ENCODE measurements at regions not wholly inside any gene's neighbourhood (a gene's known extent, or its start where the extent isn't known, plus 50 kb on each side); places are given as distances from the start of the nearest gene placed in this dataset.

DNA sequence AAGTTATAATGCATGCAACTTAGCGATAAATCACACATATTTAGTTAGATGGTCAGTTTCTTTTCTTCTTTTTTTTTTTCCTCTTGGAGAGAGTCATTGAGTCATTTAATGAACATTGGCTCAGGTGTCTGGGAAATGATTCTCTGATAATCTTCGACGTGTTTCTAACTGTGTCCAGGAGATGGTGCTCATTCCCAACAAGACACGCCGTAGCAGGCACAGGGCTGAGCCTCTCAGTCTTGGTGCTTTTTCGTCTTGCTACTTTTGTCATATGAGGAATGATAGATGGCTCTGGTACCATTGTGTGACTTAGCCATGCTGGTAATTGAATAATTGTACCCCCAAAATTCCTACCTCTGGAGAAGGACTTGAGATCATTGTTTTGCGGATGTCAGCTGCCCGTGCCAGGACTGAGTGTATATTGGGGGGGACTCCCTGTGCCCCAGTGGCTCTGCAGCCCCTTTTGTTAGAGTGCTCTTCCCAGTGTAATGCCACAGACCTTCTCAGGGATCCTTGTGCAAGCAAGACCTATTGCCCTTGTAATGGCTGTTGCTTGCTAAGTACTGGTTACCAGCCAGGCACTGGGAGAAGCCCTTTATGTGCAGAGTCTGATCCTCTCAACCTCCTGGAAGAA, 107.6 kb upstream of the CYRIA start:
- POLR2A ChIA-PET: no interaction called here

DNA sequence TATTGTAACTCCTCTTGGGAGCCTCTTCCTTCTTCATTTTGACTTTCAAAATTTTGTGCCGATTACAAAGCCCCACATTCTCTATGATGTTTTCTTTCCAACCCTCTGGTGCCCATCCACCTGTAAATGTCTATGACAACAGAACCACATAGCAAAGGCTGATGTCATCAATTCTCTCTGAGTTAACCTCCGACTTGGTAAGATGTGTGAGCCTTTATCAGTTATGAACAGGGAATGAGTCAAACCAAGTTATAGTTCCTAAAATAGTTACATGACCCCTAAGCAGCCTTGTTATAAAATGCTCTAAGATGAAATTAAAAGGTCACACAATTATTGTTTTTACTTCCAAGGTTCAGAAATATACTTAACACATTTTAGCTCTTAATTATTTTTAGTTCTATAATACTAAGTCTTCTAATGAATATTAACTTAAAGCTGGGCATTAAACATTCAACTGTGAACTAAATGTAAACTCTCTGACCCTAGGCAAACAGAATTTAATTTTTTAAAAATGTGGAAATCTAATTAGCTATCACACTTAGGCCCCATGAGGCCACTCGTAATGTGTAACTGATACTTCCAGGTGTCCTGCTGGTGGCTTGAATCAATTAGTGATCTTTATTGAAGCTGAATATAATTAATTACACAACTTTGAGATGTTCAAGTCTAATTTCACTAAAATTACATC, 102.3 kb upstream of the CYRIA start:
- CTCF ChIA-PET: interaction anchor here (1.6 kb wide), 1 partner anchor 11 kb away, joined by 7 read pairs; no protein-coding TSS in a partner anchor
- no peak for DNase-seq (ENCODE audit: low read depth, low spot score)
- TF ChIP-seq, protein P1, sequence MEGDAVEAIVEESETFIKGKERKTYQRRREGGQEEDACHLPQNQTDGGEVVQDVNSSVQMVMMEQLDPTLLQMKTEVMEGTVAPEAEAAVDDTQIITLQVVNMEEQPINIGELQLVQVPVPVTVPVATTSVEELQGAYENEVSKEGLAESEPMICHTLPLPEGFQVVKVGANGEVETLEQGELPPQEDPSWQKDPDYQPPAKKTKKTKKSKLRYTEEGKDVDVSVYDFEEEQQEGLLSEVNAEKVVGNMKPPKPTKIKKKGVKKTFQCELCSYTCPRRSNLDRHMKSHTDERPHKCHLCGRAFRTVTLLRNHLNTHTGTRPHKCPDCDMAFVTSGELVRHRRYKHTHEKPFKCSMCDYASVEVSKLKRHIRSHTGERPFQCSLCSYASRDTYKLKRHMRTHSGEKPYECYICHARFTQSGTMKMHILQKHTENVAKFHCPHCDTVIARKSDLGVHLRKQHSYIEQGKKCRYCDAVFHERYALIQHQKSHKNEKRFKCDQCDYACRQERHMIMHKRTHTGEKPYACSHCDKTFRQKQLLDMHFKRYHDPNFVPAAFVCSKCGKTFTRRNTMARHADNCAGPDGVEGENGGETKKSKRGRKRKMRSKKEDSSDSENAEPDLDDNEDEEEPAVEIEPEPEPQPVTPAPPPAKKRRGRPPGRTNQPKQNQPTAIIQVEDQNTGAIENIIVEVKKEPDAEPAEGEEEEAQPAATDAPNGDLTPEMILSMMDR (IDR thresholded peaks at IDR 0.05; ENCODE audit: insufficient read depth, low read length, missing control alignments): no peak
- no peak overlapping the region for H3K4me3 ChIP-seq (ENCODE audit: low read depth, low read length)
- POLR2A ChIA-PET: no interaction called here

More for the DNA sequence above, 107.6 kb upstream of the CYRIA start:
- TF ChIP-seq, protein P1 (IDR thresholded peaks at IDR 0.05; ENCODE audit: insufficient read depth, low read length, missing control alignments): peak; percentile 51
- H3K4me3 ChIP-seq (ENCODE audit: low read depth, low read length): no peak overlapping the region
- CTCF ChIA-PET: interaction anchor here (1.2 to 4.5 kb wide), 16 partner anchors 9 to 906 kb away, joined by 3 to 41 read pairs (median 5); no protein-coding TSS in a partner anchor
- no peak for DNase-seq (ENCODE audit: low read depth, low spot score)

- TF ChIP-seq, protein P1 (IDR thresholded peaks at IDR 0.05; ENCODE audit: insufficient read depth, low read length, missing control alignments): no peak
- DNase-seq (ENCODE audit: low read depth, low spot score): no peak
- ChIA-PET POLR2A (no interaction called here), CTCF (interaction anchor here (1.4 kb wide), 1 partner anchor 8 kb away, joined by 5 read pairs; no protein-coding TSS in a partner anchor)
- no peak overlapping the region for H3K4me3 ChIP-seq (ENCODE audit: low read depth, low read length)
These were observed 99.7 kb upstream of the CYRIA start for GRCh38 chr2:16765356-16765755.

DNA sequence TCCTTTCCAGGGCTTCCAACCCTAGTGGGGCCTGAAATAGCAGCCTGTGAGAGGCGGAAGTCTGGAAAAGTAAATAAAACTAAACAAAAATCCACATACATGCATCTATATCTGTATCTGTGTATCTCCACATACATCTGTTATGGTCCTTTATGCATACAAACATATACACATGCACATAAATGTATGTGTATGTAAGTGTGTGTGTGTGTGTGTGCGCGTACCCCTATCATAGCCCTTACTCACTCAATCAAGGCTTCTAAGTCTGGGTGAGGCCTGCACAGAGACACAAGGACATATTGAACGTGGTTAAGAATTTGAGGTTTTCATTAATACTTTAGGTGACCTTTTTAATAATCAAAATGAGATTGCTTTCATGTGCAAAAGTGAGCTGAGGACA, 98.9 kb upstream of the CYRIA start:
- POLR2A ChIA-PET: no interaction called here
- H3K4me3 ChIP-seq (ENCODE audit: low read depth, low read length): no peak overlapping the region
- TF ChIP-seq, protein P1 (IDR thresholded peaks at IDR 0.05; ENCODE audit: insufficient read depth, low read length, missing control alignments): no peak
- no peak for DNase-seq (ENCODE audit: low read depth, low spot score)
- CTCF ChIA-PET: no interaction called here

- TF ChIP-seq, protein P1 (IDR thresholded peaks at IDR 0.05; ENCODE audit: insufficient read depth, low read length, missing control alignments): no peak
- DNase-seq (ENCODE audit: low read depth, low spot score): no peak
- ChIA-PET CTCF (interaction anchor here (1.3 kb wide), 1 partner anchor 906 kb away, joined by 4 read pairs; no protein-coding TSS in a partner anchor), POLR2A (no interaction called here)
- no peak overlapping the region for H3K4me3 ChIP-seq (ENCODE audit: low read depth, low read length)
These were observed 97.9 kb upstream of the CYRIA start for GRCh38 chr2:16763493-16763899.

DNA sequence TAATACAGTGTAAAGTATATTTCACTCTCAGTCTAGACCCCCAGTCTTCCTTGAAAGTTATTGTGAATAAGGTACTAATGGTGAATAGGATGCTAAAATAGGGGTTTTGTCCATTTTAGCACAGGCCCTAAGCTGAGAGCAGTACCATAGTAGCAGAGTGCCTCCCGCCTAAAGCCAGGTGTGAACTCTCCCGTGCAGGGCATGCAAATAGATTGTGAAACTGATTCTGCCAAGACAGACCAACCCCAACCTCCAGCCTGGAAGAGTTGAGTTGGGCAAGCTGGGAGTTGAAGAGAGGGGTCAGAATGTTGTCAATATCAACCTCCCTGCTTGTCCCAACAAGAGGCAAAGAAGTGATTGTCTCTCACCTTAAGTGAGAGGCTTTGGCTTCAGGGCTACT, 97.4 kb upstream of the CYRIA start:
- no peak for DNase-seq (ENCODE audit: low read depth, low spot score)
- ChIA-PET CTCF (interaction anchor here (1.3 kb wide), 1 partner anchor 907 kb away, joined by 4 read pairs; no protein-coding TSS in a partner anchor), POLR2A (no interaction called here)
- TF ChIP-seq, protein P1 (IDR thresholded peaks at IDR 0.05; ENCODE audit: insufficient read depth, low read length, missing control alignments): no peak
- H3K4me3 ChIP-seq (ENCODE audit: low read depth, low read length): no peak overlapping the region

Measured in AG04449 (cell line).